Cardiac fibroblast (primary cell): ENCODE measurements at regions not wholly inside any gene's neighbourhood (a gene's known extent, or its start where the extent isn't known, plus 50 kb on each side); places are given as distances from the start of the nearest gene placed in this dataset.

Experiments used
- DNase-seq, 2 donors: peaks; one replicate each; pipeline versions ENCODE4 v3.0.0 to v3.0.0-alpha.2; 2010; ENCODE audit warnings: low read depth in 2 of 2
- H3K4me3 ChIP-seq, 2 donors: replicated peaks in 1 of 2; 1 replicate in 1 of 2; 2 replicates in 1 of 2; pipeline ENCODE4 v1.5.1; 2011; ENCODE audit warnings: low read depth in 2 of 2, low read length in 2 of 2, mild to moderate bottlenecking in 2 of 2, moderate library complexity in 1 of 2
- TF ChIP-seq, protein P1 (sequence below): IDR thresholded peaks from one replicate; pipeline ENCODE4 v1.5.1; 2011; ENCODE audit warnings: low read depth, mild to moderate bottlenecking, low read length, inconsistent platforms

- no peak overlapping the region for H3K4me3 ChIP-seq
- DNase-seq = peak in 1 of 2 donors; percentile 21
- TF ChIP-seq, protein P1, sequence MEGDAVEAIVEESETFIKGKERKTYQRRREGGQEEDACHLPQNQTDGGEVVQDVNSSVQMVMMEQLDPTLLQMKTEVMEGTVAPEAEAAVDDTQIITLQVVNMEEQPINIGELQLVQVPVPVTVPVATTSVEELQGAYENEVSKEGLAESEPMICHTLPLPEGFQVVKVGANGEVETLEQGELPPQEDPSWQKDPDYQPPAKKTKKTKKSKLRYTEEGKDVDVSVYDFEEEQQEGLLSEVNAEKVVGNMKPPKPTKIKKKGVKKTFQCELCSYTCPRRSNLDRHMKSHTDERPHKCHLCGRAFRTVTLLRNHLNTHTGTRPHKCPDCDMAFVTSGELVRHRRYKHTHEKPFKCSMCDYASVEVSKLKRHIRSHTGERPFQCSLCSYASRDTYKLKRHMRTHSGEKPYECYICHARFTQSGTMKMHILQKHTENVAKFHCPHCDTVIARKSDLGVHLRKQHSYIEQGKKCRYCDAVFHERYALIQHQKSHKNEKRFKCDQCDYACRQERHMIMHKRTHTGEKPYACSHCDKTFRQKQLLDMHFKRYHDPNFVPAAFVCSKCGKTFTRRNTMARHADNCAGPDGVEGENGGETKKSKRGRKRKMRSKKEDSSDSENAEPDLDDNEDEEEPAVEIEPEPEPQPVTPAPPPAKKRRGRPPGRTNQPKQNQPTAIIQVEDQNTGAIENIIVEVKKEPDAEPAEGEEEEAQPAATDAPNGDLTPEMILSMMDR = no peak
Observed at GRCh38 chr12:107632246-107632645, 53.4 kb upstream of the PWP1 start.

DNA sequence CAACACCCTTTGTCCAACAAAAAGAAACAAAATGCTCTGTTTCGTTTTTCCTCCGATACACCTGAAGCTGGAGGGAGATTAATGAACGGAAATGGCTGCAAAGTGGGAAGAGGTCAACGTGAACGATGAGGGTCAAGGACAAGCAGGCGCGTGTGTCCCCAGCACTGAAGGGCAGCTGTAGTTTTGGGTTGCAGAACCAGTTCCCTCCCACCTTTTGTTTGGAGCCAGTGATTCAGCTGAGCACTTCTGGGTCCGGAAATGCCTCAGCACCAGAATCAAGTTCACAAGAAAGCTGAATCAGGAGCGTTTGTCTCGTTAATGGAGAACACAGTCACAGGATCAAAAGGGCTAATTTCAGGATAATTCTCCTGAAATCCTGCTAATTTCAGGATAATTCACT is 51.1 kb upstream of the PWP1 start:
- peak in 1 of 2 donors; percentile 39 for DNase-seq
- TF ChIP-seq, protein P1 = no peak
- no peak overlapping the region for H3K4me3 ChIP-seq

GRCh38 chr12:107635139-107635538 is 50.5 kb upstream of the PWP1 start:
- DNase-seq = peak; percentile 28 to 42
- TF ChIP-seq, protein P1 = no peak
- no peak overlapping the region for H3K4me3 ChIP-seq
